Activated T-helper 9 cell treated with anti-CD3 and anti-CD28 coated beads, Interleukin-2, amount 50 U/mL, for 16 hours (primary cell): ENCODE measurements at regions not wholly inside any gene's neighbourhood (a gene's known extent, or its start where the extent isn't known, plus 50 kb on each side); places are given as distances from the start of the nearest gene placed in this dataset.

ENCODE experiments used
- DNase-seq: peaks from one replicate; pipeline ENCODE4 v3.0.0-alpha.2; 2020; ENCODE audit warnings: low read depth

DNA sequence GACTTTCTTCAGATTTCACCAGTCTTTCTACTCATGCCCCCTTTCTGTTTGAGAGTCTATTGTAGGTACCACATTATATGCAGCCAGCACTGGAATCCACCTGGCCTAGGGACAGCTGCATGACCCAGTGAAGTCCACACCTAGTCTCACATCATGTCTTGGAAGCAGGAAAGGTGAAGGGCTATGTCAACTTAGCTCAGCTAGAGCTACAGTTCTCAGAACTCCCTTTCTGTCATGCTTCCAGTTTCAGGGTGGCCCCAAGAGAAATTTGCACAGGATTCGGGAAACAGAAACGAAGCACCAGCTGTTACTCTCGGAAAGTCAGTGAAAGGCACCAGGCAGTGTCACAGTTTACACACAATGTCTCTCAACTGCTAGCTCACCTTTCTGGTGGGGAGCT is 51.6 kb upstream of the NLRP1 start:
- no peak for DNase-seq

DNA sequence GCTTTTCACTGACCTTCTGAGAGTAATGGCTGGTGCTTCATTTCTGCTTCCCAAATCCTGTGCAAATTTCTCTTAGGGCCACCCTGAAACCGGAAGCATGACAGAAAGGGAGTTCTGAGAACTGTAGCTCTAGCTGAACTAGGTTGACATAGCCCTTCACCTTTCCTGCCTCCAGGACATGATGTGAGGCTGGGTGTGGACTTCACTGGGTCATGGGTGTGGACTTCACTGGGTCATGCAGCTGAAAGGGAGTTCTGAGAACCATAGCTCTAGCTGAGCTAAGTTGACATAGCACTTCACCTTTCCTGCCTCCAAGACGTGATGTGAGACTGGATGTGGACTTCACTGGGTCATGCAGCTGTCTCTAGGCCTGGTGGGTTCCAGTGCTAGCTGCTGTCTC is 54.3 kb upstream of the NLRP1 start:
- no peak for DNase-seq

DNA sequence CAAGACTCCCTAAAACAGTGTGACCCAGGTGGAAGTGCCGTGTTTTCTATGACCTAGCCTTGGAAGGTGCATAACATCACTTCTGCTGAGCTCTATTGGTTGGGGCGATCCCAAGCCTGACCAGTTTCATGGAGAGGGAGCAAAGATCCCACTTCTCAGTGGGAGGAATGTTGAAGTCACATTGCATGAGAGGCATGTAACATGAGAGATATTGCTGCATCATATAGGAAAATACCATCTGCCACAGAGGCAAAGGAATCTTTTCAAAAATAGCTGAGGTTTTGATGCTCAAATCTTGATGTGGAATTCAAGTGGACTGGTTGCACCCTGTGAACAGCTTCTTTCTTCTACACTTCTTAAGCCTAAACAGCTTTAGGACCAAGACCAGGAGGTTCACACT is 56.4 kb upstream of the NLRP1 start:
- DNase-seq = no peak

DNA sequence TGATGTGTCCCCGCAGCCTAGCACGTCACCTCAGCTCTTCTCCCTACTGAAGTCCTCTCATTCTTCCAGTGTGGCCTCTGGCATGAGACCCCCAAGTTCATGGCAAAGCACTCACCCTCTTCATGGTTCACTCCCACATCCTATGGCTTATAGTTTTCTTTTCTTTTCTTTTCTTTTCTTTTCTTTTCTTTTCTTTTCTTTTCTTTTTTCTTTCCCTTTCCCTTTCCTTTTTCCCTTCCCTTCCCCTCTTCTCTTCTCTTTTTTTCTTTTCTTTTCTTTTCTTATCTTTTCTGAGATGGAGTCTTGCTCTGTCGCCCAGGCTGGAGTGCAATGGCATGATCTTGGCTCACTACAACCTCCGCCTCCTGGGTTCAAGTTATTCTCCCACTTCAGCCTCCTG is 58.4 kb upstream of the NLRP1 start:
- no peak for DNase-seq

DNA sequence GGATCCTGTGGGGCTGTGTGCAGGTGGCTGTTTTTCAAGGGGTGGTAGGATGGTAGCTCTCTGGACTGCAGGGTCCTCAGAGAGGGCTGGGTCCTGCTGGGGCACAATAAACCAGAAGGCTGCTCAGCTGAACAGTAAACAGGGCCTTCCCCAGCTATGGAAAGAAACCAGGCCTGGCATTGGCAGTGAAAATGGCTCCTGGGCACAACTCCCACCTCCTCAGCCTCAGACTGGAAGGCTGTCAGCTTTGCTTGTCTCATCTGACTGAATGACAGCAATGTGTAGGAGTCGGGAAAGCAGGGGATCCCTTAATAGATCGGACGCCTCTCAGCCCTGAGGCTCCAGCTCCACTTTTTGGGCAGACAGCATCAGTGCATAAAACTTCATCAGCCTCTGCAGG is 59.8 kb upstream of the NLRP1 start:
- DNase-seq = no peak

DNA sequence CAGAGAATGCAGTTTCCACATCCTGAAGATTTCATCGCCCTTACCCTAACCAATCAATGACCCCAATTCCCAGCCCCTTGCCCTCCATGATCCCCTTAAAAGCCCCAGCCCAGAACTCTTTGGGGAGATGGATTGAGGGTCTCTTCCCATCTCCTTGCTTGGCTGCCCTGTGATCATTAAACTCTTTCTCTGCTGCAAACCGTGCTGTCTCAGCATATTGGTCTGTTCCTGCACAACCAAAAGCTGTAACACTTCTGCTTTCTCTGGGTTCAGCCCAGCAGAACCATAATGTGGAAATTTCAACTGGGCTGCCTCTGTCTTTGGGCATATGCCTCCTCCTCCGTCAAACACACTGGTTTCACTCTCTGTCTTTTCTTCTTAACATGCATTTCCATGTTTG is 67.0 kb upstream of the NLRP1 start:
- no peak for DNase-seq

DNA sequence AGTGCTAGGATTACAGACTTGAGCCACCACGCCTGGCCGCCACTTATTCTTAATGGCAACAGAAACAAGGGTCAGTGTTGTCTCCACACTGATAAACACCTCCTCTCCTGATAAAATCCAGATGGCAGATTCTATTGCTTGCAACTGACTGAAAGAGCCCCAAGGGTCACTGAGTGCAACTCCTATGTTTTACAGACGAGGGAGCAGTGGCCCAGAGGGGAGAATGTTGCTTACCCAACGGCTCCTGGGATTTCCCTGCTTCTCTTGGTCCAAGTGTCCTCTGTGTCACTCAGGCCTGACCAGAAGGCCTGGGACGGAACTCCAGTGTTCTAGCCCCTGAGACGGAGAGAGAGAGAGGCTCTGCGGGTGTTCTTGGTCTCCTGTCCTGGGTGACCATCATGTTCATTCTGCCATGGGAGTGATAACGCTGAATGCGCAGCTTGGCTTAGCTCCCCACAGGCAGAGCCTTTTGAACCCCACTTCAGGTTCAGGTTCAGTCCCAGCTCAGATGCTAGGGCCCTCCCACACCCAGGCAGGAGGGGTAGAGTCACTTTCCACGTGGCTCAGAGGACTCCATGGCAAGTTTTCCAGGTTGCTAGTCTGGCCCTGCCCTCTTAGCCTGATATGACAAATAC is 77.3 kb upstream of the NLRP1 start:
- DNase-seq = no peak

DNA sequence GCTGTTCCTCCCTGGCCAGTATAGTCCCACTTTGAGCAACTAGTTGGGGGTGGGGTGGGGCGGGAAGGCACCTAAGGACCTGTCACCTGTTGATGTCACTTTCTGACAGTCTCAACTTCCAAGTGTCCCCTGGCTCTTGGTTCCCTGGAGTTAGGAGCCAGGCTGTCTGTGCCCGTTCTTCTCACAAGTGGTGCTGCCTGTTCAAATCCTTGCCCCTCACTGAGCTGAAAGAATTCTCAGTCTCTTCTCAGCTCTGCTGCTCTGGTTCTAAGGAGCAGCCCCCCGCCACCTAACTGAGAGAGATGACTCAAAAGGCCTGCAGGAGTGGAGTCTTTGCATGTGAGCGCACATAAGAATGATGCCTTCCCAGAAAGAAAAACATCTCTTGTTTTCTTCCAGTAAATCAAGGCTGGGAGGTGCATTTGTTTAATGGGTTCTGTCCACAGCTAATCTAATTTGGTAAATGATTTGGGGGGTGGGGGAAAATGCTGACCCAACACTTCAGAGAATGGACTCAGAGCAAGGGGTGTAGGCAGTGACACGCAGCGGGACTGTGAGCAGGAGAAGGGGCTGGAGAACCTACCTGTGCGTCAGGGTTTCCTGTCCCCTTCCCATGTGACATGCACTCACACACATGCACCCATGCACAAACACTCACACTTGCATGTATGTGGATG is 78.2 kb upstream of the NLRP1 start:
- no peak for DNase-seq

DNA sequence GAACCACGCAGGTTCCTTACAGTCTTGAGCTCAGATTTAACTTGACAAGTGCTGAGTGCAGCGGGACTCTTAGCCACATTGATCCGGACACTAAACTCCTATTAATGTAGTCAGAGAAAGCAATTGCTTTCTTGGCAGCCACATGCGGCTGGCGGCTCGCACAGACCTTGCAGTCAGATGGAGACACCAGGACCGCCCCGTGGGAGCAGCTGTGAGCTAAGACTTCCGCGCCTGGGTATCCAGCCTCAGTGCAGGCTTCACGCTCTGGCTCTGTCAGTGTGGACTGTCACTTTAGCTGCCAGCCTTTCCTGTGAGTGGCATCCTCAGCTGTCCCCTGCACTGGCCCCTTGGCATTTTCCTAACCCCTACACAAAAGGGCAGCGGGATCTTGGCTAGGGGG is 80.9 kb upstream of the NLRP1 start:
- DNase-seq = no peak

DNA sequence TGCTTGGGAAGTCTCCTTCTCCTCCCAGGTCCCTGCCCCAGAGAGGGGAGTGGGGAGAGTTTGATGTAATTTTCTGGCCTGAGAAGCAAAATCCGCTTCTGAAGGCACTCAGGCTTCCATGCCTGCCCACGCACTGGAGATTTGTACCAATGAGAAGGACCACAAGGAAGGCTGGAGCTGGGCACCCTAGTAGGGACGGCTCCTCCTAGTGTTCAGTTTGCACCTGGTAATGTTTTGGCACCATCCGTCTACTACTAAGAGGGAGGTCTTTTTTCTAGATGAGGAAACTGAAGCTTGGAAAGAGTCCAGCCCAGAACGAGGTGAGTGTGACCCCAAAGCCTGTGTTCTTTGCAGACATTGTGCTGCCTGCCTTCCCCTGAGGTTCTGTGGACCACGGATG is 83.6 kb upstream of the NLRP1 start:
- DNase-seq = no peak

DNA sequence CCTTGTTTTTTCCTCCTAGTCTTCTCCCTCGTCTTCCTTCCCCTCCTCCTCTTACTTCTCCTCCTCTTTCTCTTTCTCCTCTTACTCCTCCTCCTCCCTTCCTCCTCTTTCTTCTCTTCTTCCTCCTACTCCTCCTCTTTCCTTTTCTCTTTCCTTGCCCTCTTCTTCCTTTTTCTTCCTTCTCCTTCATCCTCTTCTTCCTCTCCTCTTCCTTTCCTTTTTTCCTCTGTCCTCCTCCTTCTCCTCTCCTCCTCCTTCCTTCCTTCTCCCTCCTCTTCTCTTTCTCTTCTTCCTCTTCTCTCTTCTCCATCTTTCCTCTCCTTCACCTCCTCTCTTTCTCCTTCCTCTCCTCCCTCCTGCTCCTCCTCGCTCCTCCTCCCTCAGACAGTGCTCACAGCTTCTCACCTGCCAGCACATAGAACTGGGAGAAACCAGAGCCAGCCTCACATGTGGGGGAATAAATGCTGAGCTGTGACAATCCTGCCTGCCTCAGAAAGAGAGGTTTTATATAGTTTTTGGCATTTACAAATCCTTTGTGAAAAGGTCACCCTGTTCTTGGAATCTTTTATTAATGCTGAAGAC is 84.3 kb upstream of the NLRP1 start:
- DNase-seq = no peak

DNA sequence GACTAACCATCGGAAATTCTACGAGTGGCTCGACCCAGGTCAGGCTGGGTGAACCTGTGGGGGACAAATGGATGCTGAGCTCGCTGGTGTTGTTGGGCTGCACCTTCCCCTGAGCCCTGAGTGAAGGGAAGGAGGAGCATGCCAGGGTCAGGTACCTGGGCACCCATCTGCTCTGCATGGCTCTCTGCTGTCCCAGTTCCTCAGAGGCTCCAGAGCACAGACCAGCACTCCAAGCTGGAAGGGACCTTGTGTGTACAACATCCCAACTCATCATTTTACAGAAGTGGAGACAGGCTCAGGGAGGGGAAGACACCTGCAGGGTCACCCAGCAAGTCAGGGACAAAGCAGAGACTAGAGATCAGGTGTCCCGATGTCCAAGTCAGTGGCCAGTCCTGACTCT is 84.9 kb upstream of the NLRP1 start:
- no peak for DNase-seq

DNA sequence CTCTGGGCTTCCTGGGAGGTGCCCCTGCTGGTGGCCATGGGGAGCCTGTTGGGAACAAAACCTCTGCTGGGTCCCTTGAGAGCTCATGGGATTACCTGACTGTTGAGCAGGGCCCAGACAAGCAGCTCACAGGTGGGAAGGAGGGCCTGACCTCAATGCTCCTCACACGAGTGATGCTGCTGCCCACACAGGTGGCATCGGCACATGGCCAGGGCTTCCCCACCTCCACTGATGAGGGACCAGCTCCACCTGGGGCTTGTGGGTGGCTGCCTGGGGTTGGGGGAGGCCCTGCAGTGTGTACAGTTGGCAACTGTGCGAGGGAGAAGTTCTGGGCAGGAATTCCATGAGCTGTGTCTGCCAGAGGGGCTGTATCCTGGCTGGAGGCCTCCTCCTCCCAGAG is 87.8 kb upstream of the NLRP1 start:
- DNase-seq = no peak

DNA sequence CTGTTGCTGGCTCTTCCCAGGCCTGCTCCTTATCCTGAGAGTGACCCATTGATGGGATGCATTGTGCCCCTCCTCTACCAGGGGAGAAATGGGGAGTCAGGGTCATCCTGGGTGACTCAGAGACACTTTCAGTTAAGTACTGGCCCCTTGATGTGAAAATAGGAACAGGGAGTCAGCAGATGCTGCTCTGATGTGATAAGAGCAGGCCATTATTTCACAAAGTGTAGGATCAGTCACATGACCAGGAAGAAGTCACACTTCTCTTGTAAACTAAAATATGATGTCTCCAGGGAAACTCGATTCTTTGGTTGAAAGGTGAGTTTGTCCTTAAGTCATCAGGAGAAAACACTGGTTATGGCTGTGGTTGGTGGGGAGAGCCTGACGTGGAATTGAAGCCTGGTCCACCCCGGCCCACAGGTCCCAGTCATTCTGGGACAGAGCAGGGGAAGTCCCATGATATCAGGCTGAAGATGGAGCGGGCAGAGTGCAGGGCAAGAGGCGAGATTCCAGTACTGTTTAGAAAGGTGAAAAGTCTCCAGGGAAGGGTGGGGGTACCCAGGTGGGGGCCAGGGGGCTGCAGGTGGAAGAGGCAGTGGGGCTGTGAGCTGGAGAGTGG is 88.6 kb upstream of the NLRP1 start:
- DNase-seq = no peak

DNA sequence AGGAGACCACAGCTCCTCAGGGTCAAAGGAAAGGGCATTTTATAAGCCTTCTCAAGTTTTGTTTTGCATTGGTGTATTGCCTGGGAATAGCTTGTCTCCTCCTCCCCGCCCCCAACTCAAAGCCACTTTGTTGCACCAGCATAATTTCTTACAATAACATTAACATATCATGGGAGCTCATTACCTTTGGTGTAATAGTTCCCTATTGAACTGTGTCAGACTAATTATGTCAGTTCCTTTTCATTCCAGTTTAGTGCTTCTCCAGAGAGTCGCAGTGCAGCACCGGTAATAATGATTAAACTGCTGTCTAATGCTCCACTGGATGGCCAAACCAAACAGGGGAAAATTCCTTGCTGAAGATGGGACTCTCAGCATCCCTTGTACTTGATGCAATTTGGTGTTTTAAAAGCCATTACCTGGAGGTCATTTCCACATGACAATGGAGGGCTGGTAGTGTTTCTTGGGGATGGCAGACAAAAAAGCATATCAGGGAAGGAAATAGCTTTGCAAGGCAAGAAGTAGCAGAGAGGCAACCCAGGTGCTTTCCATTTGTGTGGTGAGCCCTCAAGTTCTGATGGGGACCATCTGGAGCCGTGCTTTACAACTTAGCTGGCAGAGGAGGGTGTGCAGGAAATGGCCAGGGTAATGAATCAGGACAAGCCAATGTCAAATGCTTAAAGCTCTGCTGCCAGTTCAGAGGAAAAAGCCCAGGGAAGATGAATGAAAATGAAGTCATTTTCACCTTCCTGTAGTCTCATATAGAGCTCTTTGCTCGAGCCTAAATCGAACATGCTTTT is 91.5 kb upstream of the NLRP1 start:
- no peak for DNase-seq

DNA sequence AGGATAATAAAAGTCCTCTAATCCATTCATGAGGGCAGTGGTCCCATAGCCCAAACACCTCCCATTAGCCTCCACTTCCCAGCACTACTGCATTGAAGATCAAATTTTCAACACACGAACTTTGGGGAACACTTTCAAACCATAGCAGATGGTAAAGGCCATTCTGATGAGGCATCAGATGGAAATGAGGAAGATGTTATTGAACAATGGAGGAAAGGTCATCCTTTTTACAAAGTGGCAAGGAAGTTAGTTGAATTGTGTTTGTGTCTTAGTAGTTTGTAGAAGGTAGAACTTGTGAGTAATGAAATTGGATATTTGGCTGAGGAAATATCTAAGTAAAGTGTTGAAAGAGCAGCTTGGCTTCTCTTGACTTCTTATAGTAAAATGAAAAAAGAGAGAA is 93.3 kb upstream of the NLRP1 start:
- DNase-seq = no peak

DNA sequence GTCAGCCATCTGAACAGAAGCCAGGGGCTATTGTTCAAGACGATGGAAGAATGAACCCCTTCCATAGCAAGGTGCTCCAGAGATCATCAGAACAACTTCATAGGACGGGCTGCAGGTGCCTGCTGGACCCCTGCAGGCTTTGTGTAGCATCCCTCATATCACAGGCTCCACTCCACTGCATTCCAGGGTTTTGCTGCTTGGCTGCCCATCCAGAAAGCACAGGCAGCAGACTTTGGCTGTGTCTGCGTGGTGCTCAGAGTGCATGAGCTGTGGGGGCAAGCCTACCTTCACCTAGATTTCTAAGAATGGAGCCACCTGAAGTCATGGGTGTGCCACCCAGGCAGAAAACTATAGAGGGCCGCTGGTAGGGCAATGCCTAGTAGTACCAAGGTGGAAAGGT is 93.9 kb upstream of the NLRP1 start:
- DNase-seq = no peak

DNA sequence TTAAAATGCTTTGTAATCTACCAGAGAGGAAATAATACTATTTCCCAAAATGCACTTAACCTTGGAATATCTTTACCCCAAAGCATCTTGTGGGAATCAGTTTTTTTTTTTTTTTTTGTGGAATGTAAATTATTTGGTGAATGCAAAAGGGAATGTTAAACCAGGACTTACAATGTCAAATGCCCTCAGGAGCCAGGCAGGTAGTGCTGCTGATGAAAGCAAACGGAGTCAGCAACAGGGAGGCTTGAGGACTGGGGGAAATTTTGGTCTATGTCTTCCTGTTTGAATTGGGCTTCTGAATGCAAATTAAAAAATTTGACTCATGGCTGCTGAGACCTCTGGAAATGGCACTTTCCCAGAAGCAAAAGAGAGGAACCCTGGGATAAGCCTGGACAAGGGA is 96.5 kb upstream of the NLRP1 start:
- no peak for DNase-seq

DNA sequence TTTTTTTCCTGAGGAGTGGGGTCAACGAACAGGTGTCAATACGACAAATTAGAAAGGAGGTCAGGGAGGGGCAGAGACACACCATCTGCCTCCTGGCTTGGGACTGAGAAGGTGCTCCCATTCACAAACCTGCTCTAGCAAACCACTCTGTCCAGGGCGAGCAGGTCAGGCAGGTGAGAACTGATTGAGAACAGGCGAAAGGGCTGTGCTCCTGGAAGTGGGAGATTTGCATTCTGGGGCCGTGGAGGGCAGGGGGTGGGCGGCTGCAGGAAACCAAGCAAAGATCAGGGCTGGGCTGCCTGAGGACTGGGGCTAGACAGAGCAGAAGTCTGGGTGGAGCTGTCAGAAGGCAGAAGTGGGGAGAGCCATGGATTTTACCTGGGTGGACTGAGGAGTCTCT is 98.9 kb upstream of the NLRP1 start:
- no peak for DNase-seq

DNA sequence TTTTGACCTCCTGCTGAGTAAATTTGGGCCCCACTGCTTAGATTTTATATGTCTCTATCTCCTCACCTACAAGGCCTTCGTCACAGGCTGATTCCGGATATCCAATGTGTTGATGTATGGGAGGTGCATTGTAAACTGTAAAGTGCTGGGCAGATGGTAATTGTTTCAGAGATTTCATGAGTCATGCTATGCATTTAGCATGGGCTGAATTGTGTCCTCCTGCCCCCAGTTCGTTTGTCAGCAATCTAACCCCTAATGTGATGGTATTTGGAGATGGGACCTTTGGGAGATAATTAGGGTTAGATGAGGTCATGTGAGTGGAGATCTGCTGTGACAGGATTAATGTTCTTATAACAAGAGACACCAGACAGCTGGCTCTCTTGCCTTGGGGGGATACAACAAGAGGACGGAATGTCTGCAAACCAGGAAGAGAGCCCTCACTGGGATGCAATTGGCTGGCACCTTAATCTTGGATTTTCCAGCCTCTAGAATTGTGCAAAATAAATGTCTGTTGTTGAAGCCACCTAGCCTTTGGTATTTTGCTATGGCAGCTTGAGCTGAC is 101.8 kb upstream of the NLRP1 start:
- DNase-seq = no peak

DNA sequence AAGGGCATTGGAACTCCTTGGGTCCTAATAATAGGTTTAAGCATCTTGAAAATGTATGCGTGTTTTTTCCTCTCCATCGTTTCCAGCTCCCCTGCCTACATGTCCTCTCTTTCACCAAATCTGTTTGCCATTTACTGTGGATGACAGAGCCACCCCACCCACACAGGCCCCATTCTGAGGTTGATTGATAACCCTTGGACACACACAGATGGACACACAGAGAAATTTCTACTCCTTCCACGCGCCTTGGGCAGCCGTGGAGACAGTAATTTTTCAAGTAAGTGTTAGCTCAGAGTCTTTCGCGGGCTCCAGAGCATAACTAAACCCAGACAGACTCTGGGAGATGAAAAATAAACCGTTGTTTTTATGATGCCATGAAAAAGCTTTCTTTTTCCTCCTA is 103.3 kb upstream of the NLRP1 start:
- DNase-seq = no peak

DNA sequence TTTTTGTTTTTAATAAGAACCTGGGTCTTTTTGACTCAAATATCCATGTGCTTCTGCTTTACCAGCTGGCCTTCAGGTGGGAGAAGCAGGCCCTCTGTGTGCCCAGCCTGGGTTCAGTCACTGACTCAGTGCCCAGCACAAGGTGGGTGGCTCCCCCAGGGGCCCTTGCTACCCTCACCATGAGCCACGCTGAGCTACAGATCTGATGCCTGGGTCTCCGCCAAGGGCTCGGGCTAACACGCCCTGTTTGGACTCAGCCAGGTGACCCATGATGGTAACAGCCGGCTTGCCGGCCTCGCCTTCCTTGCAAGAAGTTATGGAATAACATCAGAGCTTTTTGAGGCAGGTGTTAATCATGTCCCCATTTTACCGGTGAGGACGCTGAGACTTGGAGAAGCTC is 109.5 kb upstream of the NLRP1 start:
- no peak for DNase-seq
